Esophagus squamous epithelium (tissue), 5 donors: ENCODE measurements at regions not wholly inside any gene's neighbourhood (a gene's known extent, or its start where the extent isn't known, plus 50 kb on each side); places are given as distances from the start of the nearest gene placed in this dataset.

Source experiments
- DNase-seq: peaks from one replicate; lab custom pipeline; 2025; lab: John Stamatoyannopoulos, UW
- H3K27ac ChIP-seq, 4 donors: fragments of 200-600 bp; sonication (generic); one replicate each; pipeline ENCODE4 v1.5.1; 2016 to 2019; ENCODE audit warnings: mild to moderate bottlenecking in 1 of 4
- H3K27me3 ChIP-seq, 4 donors: fragments of 200-600 bp; sonication (generic); 1 replicate in 3 of 4; 2 replicates in 1 of 4; pipeline versions ENCODE4 v1.5.1 to v1.6.0; 2017 to 2021; ENCODE audit warnings: antibody characterized with exemption in 1 of 4
- H3K36me3 ChIP-seq, 3 donors: fragments of 200-600 bp; sonication (generic); one replicate each; pipeline ENCODE4 v1.5.1; 2016 to 2019
- H3K4me1 ChIP-seq, 3 donors: fragments of 200-600 bp; sonication (generic); one replicate each; pipeline ENCODE4 v1.5.1; 2017 to 2019
- H3K4me3 ChIP-seq, 4 donors: fragments of 200-600 bp; sonication (generic); 1 replicate in 3 of 4; 2 replicates in 1 of 4; pipeline ENCODE4 v1.5.1; 2016 to 2019; ENCODE audit warnings: mild to moderate bottlenecking in 2 of 4, moderate library complexity in 1 of 4
- H3K9me3 ChIP-seq, 3 donors: fragments of 200-600 bp; sonication (generic); one replicate each; pipeline ENCODE4 v1.5.1; 2016 to 2019
- POLR2A ChIP-seq, 4 donors: fragments of 450-650 bp; IDR thresholded peaks; one replicate each; pipeline ENCODE4 v1.6.1; 2017; ENCODE audit warnings: antibody characterized with exemption in 4 of 4, mild to moderate bottlenecking in 4 of 4, moderate library complexity in 3 of 4
- WGBS, 2 donors: methylation state at CpG; one replicate each; pipeline ENCODE4 v1.1.5; 2018; 5-methylcytosine and 5-hydroxymethylcytosine counted together
- intact Hi-C: fragments of 100-400 bp; cut with DNase I; formaldehyde crosslinking; loops from one replicate; pipeline ENCODE4 v1.15.0; 2022
- TF ChIP-seq, protein P1 (sequence below), 6 experiments: fragments of 450-650 bp in 4 of 6; fragments of 200-600 bp in 2 of 6; sonication (generic) in 2 of 6; IDR thresholded peaks; one replicate each; pipeline ENCODE4 v1.5.1; 2016 to 2019; ENCODE audit warnings: antibody characterized with exemption in 6 of 6, mild to moderate bottlenecking in 4 of 6, moderate library complexity in 4 of 6
- donor health status: DM: yes; HTN: yes; CAD: no.

DNA sequence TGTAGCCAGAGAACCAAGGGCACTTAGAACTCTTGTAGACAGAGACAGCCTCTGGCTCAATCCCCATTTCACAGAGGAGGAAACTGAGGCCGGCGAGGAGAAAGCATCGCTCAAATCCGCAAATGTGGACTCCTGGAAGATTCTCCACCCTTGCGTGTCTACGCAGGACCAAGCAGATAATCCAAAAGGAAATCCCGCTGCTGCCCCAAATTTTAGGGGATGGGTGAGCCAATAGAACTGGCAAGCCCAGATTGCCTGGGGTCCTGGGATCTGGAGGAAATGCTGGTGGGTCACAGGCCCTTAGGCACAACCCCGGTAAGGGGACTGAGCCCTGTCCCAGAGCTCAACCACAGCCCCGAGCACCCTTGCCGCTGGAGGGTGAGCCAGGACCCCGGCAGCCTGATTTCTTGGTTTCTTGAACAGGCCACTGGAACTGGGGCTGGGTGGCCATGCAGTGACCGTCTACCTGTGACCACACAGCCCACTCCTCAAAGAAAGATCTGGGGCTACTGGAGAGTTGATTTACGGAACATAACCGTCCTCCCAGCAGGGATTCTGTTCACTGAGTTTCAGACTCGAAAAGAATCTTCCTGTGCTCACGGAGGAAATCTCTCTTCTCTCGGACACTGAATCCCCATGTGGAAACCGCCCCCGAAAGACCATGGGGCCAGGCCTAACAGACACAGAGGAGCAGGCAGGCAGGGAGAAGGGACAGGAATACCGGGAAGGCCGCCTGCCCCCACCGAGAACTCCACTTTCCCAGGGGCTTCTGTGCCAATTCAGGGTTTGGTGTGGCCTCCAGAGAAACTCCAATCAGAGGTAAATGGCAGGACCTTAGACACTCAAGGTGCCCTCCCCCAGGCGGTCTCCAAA is 238.4 kb downstream of the NPHP4 start:
- DNase-seq, result no peak
- no peaks in the 10 kb centered on the region for H3K36me3 ChIP-seq
- H3K4me1 ChIP-seq, result no peaks in the 10 kb centered on the region
- H3K9me3 ChIP-seq, result no peaks in the 10 kb centered on the region
- WGBS, 2 donors, result 81 to 89% methylated on average over 18 to 22 of the region's 23 CpGs
- H3K27ac ChIP-seq, result no peak overlapping the region
- TF ChIP-seq POLR2A (IDR thresholded peaks at IDR 0.05), result no peak
- TF ChIP-seq, protein P1, sequence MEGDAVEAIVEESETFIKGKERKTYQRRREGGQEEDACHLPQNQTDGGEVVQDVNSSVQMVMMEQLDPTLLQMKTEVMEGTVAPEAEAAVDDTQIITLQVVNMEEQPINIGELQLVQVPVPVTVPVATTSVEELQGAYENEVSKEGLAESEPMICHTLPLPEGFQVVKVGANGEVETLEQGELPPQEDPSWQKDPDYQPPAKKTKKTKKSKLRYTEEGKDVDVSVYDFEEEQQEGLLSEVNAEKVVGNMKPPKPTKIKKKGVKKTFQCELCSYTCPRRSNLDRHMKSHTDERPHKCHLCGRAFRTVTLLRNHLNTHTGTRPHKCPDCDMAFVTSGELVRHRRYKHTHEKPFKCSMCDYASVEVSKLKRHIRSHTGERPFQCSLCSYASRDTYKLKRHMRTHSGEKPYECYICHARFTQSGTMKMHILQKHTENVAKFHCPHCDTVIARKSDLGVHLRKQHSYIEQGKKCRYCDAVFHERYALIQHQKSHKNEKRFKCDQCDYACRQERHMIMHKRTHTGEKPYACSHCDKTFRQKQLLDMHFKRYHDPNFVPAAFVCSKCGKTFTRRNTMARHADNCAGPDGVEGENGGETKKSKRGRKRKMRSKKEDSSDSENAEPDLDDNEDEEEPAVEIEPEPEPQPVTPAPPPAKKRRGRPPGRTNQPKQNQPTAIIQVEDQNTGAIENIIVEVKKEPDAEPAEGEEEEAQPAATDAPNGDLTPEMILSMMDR (IDR thresholded peaks at IDR 0.05), result no peak
- peaks cover 0 to 70% (median 0%) of the 10 kb centered on the region in 4 donors for H3K27me3 ChIP-seq
- intact Hi-C loops, result no loop called here
- H3K4me3 ChIP-seq, result no peak overlapping the region

DNA sequence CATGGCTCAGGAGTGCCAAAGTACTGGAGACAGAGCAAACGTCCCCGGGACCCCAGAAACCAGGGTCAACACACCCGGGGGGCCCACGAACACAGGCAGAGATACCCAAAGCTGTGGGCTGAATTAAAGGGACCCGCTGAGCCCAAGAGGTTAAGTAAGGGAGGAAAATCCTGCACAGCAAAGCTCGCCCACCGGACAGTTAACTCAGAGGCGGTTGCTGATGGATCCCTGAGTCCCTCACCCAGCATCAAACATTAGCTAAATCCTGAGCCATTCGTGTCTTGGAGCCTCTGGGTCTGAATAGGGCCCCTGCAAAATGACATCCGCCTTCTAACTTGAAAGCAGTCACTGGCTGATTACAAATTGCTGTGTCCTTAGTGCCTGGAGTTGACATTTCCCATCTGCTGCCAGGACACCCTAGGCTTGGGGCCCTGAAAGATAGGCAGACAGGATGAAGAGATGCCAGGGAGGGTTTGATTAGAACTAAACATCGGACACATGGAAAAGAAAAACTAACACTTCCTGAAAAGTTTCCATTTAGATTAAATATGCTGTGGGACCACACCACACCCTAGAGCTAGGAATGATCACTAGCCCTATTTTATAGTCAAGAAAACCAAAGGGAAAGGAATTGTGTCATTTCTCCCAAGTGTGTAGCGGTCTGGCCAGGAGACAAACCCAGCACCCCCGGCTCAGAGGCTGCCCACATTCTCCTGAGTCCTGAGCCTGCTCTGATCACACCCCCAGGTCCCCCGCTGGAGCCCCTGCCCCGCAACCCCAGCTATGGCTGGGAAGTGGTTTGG is 239.3 kb downstream of the NPHP4 start:
- 49 to 67% methylated on average over 6 to 10 of the region's 15 CpGs for WGBS, 2 donors
- Histone ChIP-seq H3K36me3 (no peaks in the 10 kb centered on the region), H3K4me3 (no peak overlapping the region), H3K27ac (no peak overlapping the region), H3K4me1 (no peaks in the 10 kb centered on the region), H3K27me3 (peaks cover 0 to 71% (median 0%) of the 10 kb centered on the region in 4 donors), H3K9me3 (no peaks in the 10 kb centered on the region)
- TF ChIP-seq POLR2A (IDR thresholded peaks at IDR 0.05), result no peak
- TF ChIP-seq, protein P1 (IDR thresholded peaks at IDR 0.05), result no peak
- intact Hi-C loops, result no loop called here
- no peak for DNase-seq

DNA sequence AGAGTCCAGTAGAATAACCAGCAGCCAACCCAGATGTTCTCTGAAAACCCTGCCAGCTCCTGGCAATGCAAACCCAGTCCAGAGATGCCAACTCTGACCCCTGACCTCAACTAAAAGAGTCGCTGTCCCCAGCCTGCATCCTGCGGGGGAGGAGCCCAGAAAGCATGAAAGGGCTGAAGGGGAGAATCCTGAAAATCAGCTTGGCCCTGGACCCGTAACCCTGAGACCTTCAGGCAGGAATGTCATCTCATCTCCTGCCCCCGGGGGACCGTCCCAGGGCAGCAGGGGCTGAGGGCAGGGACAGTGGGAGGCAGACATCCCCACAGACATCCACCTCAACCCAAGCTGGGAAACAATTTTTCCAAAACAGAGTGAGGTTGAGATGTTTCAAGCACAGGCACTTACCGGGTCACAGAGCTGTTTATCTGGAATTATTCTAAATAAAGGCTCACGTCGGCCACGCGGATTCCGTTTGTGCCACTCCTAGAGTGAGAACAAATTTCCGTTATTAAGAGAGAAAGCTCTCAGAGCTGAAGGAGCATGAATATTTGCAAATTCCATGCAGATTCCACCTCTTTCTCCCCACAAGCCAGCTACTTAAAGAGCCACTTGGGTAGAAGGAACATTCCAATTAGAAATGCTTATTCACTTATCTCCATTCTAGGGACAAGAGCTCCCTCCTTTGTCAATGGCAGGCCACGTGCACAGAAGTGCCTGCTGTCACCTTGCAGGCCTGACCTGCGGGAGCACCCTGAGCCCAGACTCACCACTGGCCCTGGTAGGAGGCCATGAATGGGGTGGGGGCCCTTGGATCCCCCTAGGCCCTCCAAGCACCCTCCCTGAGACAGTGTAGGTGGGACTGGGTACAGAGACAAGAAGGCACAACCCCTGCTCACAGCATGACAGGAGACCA is 240.1 kb downstream of the NPHP4 start:
- WGBS, 2 donors, result 70 to 72% methylated on average over 10 of the region's 14 CpGs
- intact Hi-C loops, result no loop called here
- no peaks in the 10 kb centered on the region for H3K9me3 ChIP-seq
- H3K4me3 ChIP-seq, result no peak overlapping the region
- no peaks in the 10 kb centered on the region for H3K36me3 ChIP-seq
- DNase-seq, result no peak
- no peak overlapping the region for H3K27ac ChIP-seq
- peaks cover 0 to 79% (median 0%) of the 10 kb centered on the region in 4 donors for H3K27me3 ChIP-seq
- H3K4me1 ChIP-seq, result no peaks in the 10 kb centered on the region
- TF ChIP-seq POLR2A (IDR thresholded peaks at IDR 0.05), result no peak
- TF ChIP-seq, protein P1 (IDR thresholded peaks at IDR 0.05), result no peak

DNA sequence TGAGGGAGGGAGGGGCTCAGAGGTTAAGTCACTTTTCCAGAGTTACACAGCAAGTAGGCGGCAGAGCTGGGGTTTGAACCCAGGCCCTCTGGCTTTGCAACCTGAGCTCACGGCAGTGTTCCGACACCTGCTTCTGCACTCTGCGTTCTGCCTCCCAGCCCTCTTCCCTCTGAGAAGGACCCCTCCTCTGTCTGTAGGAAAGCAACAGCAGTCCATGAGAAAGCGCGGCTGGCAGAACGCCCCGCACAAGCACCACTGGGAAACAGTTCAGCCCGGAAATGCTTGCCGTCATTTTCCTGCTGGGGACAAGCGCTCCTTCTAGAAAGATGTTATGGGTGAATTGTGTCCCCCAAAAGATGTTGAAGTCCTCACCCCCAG is 241.1 kb downstream of the NPHP4 start:
- no peaks in the 10 kb centered on the region for H3K4me1 ChIP-seq
- 89 to 92% methylated on average over 7 of the region's 11 CpGs for WGBS, 2 donors
- no peak overlapping the region for H3K27ac ChIP-seq
- peaks cover 0 to 80% (median 0%) of the 10 kb centered on the region in 4 donors for H3K27me3 ChIP-seq
- H3K36me3 ChIP-seq, result no peaks in the 10 kb centered on the region
- H3K4me3 ChIP-seq, result no peak overlapping the region
- TF ChIP-seq POLR2A (IDR thresholded peaks at IDR 0.05), result no peak
- TF ChIP-seq, protein P1 (IDR thresholded peaks at IDR 0.05), result no peak
- no peak for DNase-seq
- intact Hi-C loops, result no loop called here
- H3K9me3 ChIP-seq, result no peaks in the 10 kb centered on the region
